Fibroblast of pulmonary artery (primary cell): ENCODE measurements at regions not wholly inside any gene's neighbourhood (a gene's known extent, or its start where the extent isn't known, plus 50 kb on each side); places are given as distances from the start of the nearest gene placed in this dataset.

Experiments
- DNase-seq: peaks from one replicate; pipeline ENCODE4 v3.0.0-alpha.2; 2010; ENCODE audit warnings: low read depth
- H3K4me3 ChIP-seq: replicated peaks from 2 replicates; pipeline ENCODE4 v1.5.1; 2011; ENCODE audit warnings: low read depth, mild to moderate bottlenecking, control low read depth, low read length, moderate library complexity
- CTCF ChIP-seq: IDR thresholded peaks from 2 replicates; pipeline ENCODE4 v1.5.1; 2011; ENCODE audit warnings: mild to moderate bottlenecking, control low read depth, low read length, inconsistent platforms; ENCODE audit errors: missing control alignments

GRCh38 chr1:192086644-192087043, 71.6 kb upstream of the RGS18 start:
- no peak for DNase-seq
- no peak overlapping the region for H3K4me3 ChIP-seq
- TF ChIP-seq CTCF = no peak

GRCh38 chr1:192087334-192087733, 70.9 kb upstream of the RGS18 start:
- no peak for TF ChIP-seq CTCF
- DNase-seq = no peak
- H3K4me3 ChIP-seq = no peak overlapping the region

GRCh38 chr1:192088496-192088895, 69.8 kb upstream of the RGS18 start:
- H3K4me3 ChIP-seq = no peak overlapping the region
- TF ChIP-seq CTCF = no peak
- no peak for DNase-seq

- H3K4me3 ChIP-seq = no peak overlapping the region
- no peak for DNase-seq
- TF ChIP-seq CTCF = no peak
Measured at GRCh38 chr1:192098001-192098400, 60.3 kb upstream of the RGS18 start.

GRCh38 chr1:192099328-192099727, 58.9 kb upstream of the RGS18 start:
- H3K4me3 ChIP-seq = no peak overlapping the region
- TF ChIP-seq CTCF = no peak
- no peak for DNase-seq

- no peak for DNase-seq
- TF ChIP-seq CTCF = no peak
- H3K4me3 ChIP-seq = no peak overlapping the region
Measured at GRCh38 chr1:192100686-192101468, 57.4 kb upstream of the RGS18 start.

- no peak for DNase-seq
- TF ChIP-seq CTCF = no peak
- H3K4me3 ChIP-seq = no peak overlapping the region
Measured at GRCh38 chr1:192104128-192104527, 54.1 kb upstream of the RGS18 start.
